C4-2B (cell line): ENCODE measurements at regions not wholly inside any gene's neighbourhood (a gene's known extent, or its start where the extent isn't known, plus 50 kb on each side); places are given as distances from the start of the nearest gene placed in this dataset.

Experiments used
- CTCF ChIP-seq: fragments of 450-650 bp; conservative IDR thresholded peaks from 2 replicates; pipeline ENCODE4 v1.5.1; 2017; ENCODE audit warnings: mild to moderate bottlenecking
- ZFX ChIP-seq: fragments of 450-650 bp; IDR thresholded peaks from 2 replicates; pipeline ENCODE4 v1.6.1; 2017

- TF ChIP-seq ZFX (no peak), CTCF (no peak)
These were observed 1095.9 kb downstream of the REEP3 start for GRCh38 chr10:64617085-64617484.
